ENCODE measurements at regions not wholly inside any gene's neighbourhood (a gene's known extent, or its start where the extent isn't known, plus 50 kb on each side); places are given as distances from the start of the nearest gene placed in this dataset.

GRCh38 chr15:93241696-93242585 lies 152.9 kb upstream of the RGMA start:
- TF ChIP-seq CTCF (conservative IDR thresholded peaks at IDR 0.05): no peak
- TF ChIP-seq ZFX (IDR thresholded peaks at IDR 0.05): no peak

Measured in C4-2B (cell line).